GM10266 (cell line): ENCODE measurements at regions not wholly inside any gene's neighbourhood (a gene's known extent, or its start where the extent isn't known, plus 50 kb on each side); places are given as distances from the start of the nearest gene placed in this dataset.
A peak's percentile ranks its signal among the peaks of the same experiment; 100 is the strongest.
"Not testable (repeated sequence)": the region's sequence is repeated elsewhere in the genome, so short reads cannot be mapped to it uniquely, and the experiment has no call there.

ENCODE experiments used
- DNase-seq: peaks from one replicate; pipeline ENCODE4 v3.0.0; 2012; ENCODE audit errors: extremely low spot score
- CTCF ChIP-seq: IDR thresholded peaks from 2 replicates; pipeline ENCODE4 v1.5.1; 2012; ENCODE audit warnings: mild to moderate bottlenecking, low read depth; ENCODE audit not compliant: control insufficient read depth, insufficient read depth; ENCODE audit errors: missing control alignments

GRCh38 chr2:163133602-163134001 is 295.0 kb upstream of the KCNH7 start:
- no peak for DNase-seq
- no peak for TF ChIP-seq CTCF

- TF ChIP-seq CTCF, result peak; percentile 37
- DNase-seq, result peak; percentile 2
Measured at GRCh38 chr2:163132850-163133249, 294.3 kb upstream of the KCNH7 start.

- not testable (repeated sequence) for DNase-seq
Measured at GRCh38 chr2:163132207-163132606, 293.6 kb upstream of the KCNH7 start.

- DNase-seq, result no peak
- TF ChIP-seq CTCF, result no peak
Measured at GRCh38 chr2:163123526-163123925, 285.0 kb upstream of the KCNH7 start.

- no peak for DNase-seq
- no peak for TF ChIP-seq CTCF
Measured at GRCh38 chr2:163122257-163122656, 283.7 kb upstream of the KCNH7 start.

- no peak for TF ChIP-seq CTCF
Measured at GRCh38 chr2:163121483-163121882, 282.9 kb upstream of the KCNH7 start.

GRCh38 chr2:163119966-163120365 is 281.4 kb upstream of the KCNH7 start:
- DNase-seq, result no peak
- TF ChIP-seq CTCF, result no peak

More at GRCh38 chr2:163121483-163121882, 282.9 kb upstream of the KCNH7 start:
- no peak for DNase-seq

GRCh38 chr2:163086940-163087339 is 248.4 kb upstream of the KCNH7 start:
- no peak for DNase-seq
- TF ChIP-seq CTCF, result no peak

GRCh38 chr2:163085366-163086024 is 246.9 kb upstream of the KCNH7 start:
- DNase-seq, result not testable (repeated sequence)
